ENCODE measurements at regions not wholly inside any gene's neighbourhood (a gene's known extent, or its start where the extent isn't known, plus 50 kb on each side); places are given as distances from the start of the nearest gene placed in this dataset.

DNA sequence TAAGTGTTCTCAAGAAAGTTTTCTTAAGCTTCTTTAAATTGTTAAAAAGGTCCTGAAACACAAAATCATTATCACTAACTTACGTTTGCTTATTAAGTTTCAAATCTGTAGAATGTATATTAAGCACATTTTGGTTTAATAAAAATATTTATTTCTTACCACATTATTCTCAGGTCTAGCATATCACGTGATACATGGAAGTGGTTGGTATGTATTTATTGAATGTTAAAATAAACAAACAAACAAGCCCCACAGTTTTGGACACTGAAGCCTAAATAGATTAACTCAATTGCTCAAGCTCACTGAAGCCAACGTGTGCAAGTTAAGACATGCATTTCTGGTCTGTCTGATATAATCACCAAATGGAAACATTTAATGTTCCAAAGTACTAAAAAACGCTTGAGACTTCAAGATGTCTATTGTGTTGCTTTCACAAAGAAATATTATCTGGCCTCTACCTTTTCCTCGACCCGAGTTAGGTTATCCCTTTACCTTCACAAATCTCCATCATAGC lies 1136.9 kb downstream of the TAF11L14 start:
- no peaks in the 10 kb centered on the region for H3K79me2 ChIP-seq (ENCODE audit: control insufficient read depth, insufficient read depth, low read length)
- no peak overlapping the region for H3K9ac ChIP-seq (ENCODE audit: insufficient read depth, low read length)
- no peak overlapping the region for H3K27ac ChIP-seq (ENCODE audit: insufficient read depth, low read length)
- H3K9me3 ChIP-seq (ENCODE audit: control insufficient read depth, insufficient read depth, low read depth, low read length) = no peaks in the 10 kb centered on the region
- H3K4me2 ChIP-seq (ENCODE audit: extremely low read depth, insufficient read depth, low read length) = no peak overlapping the region
- no peak for DNase-seq (ENCODE audit: low read depth in 2 of 2)
- H4K20me1 ChIP-seq (ENCODE audit: control insufficient read depth, extremely low read depth, insufficient read depth, low read length) = no peaks in the 10 kb centered on the region
- no peak overlapping the region for H3K4me3 ChIP-seq (replicated peaks in 1 of 4; ENCODE audit: control extremely low read depth in 1 of 4, insufficient read depth in 1 of 4, low read depth in 3 of 4, low read length in 4 of 4)
- no peak overlapping the region for H2AFZ ChIP-seq (ENCODE audit: low read length)
- no peaks in the 10 kb centered on the region for H3K4me1 ChIP-seq (ENCODE audit: control insufficient read depth, extremely low read depth, insufficient read depth, low read length)
- no peaks in the 10 kb centered on the region for H3K27me3 ChIP-seq (ENCODE audit: control insufficient read depth, insufficient read depth, low read length)
- H3K36me3 ChIP-seq (ENCODE audit: control insufficient read depth, insufficient read depth, low read length) = no peaks in the 10 kb centered on the region
- TF ChIP-seq CTCF (conservative IDR thresholded peaks at IDR 0.05 in 1 of 2, IDR thresholded peaks at IDR 0.05 in 1 of 2; ENCODE audit: low read depth in 1 of 2, low read length in 2 of 2) (no peak), EZH2 (IDR thresholded peaks at IDR 0.05; ENCODE audit: low read length, missing control alignments) (no peak)

DNA sequence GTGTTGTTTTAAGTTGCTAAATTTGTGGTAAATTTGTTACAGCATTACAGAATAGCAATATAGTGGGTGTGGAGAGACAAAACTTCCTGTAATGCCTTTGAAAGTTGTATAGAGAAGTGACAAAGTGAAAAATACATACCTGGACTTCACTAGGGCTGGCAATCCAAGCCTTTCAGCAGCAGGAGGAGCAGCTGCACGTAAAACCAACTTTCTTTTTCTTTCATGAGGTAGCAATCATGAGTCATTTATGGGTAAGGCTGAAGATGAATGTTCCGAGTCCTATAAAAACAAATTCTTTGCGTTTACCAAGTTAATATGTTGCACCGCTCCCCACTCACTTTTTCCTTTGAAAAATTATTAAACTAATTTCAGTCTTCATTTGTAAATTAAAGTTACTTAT lies 1138.2 kb downstream of the TAF11L14 start:
- Histone ChIP-seq H3K36me3 (ENCODE audit: control insufficient read depth, insufficient read depth, low read length) (no peaks in the 10 kb centered on the region), H3K27ac (ENCODE audit: insufficient read depth, low read length) (no peak overlapping the region), H3K4me3 (replicated peaks in 1 of 4; ENCODE audit: control extremely low read depth in 1 of 4, insufficient read depth in 1 of 4, low read depth in 3 of 4, low read length in 4 of 4) (no peak overlapping the region), H3K27me3 (ENCODE audit: control insufficient read depth, insufficient read depth, low read length) (no peaks in the 10 kb centered on the region), H3K9ac (ENCODE audit: insufficient read depth, low read length) (no peak overlapping the region), H3K9me3 (ENCODE audit: control insufficient read depth, insufficient read depth, low read depth, low read length) (no peaks in the 10 kb centered on the region), H3K79me2 (ENCODE audit: control insufficient read depth, insufficient read depth, low read length) (no peaks in the 10 kb centered on the region), H3K4me2 (ENCODE audit: extremely low read depth, insufficient read depth, low read length) (no peak overlapping the region), H4K20me1 (ENCODE audit: control insufficient read depth, extremely low read depth, insufficient read depth, low read length) (no peaks in the 10 kb centered on the region), H2AFZ (ENCODE audit: low read length) (no peak overlapping the region), H3K4me1 (ENCODE audit: control insufficient read depth, extremely low read depth, insufficient read depth, low read length) (no peaks in the 10 kb centered on the region)
- TF ChIP-seq EZH2 (IDR thresholded peaks at IDR 0.05; ENCODE audit: low read length, missing control alignments) (no peak), CTCF (conservative IDR thresholded peaks at IDR 0.05 in 1 of 2, IDR thresholded peaks at IDR 0.05 in 1 of 2; ENCODE audit: low read depth in 1 of 2, low read length in 2 of 2) (no peak)
- peak in 1 of 2 donors; percentile 37 for DNase-seq (ENCODE audit: low read depth in 2 of 2)

- H3K27ac ChIP-seq (ENCODE audit: insufficient read depth, low read length) = no peak overlapping the region
- no peak overlapping the region for H3K4me2 ChIP-seq (ENCODE audit: extremely low read depth, insufficient read depth, low read length)
- H3K4me1 ChIP-seq (ENCODE audit: control insufficient read depth, extremely low read depth, insufficient read depth, low read length) = no peaks in the 10 kb centered on the region
- no peak for TF ChIP-seq EZH2 (IDR thresholded peaks at IDR 0.05; ENCODE audit: low read length, missing control alignments)
- no peak for TF ChIP-seq CTCF (conservative IDR thresholded peaks at IDR 0.05 in 1 of 2, IDR thresholded peaks at IDR 0.05 in 1 of 2; ENCODE audit: low read depth in 1 of 2, low read length in 2 of 2)
- H3K9ac ChIP-seq (ENCODE audit: insufficient read depth, low read length) = no peak overlapping the region
- H3K4me3 ChIP-seq (replicated peaks in 1 of 4; ENCODE audit: control extremely low read depth in 1 of 4, insufficient read depth in 1 of 4, low read depth in 3 of 4, low read length in 4 of 4) = no peak overlapping the region
- H3K79me2 ChIP-seq (ENCODE audit: control insufficient read depth, insufficient read depth, low read length) = no peaks in the 10 kb centered on the region
- H3K36me3 ChIP-seq (ENCODE audit: control insufficient read depth, insufficient read depth, low read length) = no peaks in the 10 kb centered on the region
- no peaks in the 10 kb centered on the region for H3K9me3 ChIP-seq (ENCODE audit: control insufficient read depth, insufficient read depth, low read depth, low read length)
- no peak overlapping the region for H2AFZ ChIP-seq (ENCODE audit: low read length)
- H3K27me3 ChIP-seq (ENCODE audit: control insufficient read depth, insufficient read depth, low read length) = no peaks in the 10 kb centered on the region
- no peak for DNase-seq (ENCODE audit: low read depth in 2 of 2)
- no peaks in the 10 kb centered on the region for H4K20me1 ChIP-seq (ENCODE audit: control insufficient read depth, extremely low read depth, insufficient read depth, low read length)
Measured at GRCh38 chr5:18778225-18778624, 1144.0 kb downstream of the TAF11L14 start.
